GM21717 (cell line): ENCODE measurements at regions not wholly inside any gene's neighbourhood (a gene's known extent, or its start where the extent isn't known, plus 50 kb on each side); places are given as distances from the start of the nearest gene placed in this dataset.

Source experiments
- ATAC-seq: cut with Tn5 transposase; IDR thresholded peaks from one replicate; pipeline ENCODE4 v1.9.1; 2021; ENCODE audit warnings: mild to moderate bottlenecking, moderate library complexity; ENCODE audit not compliant: unreplicated experiment

DNA sequence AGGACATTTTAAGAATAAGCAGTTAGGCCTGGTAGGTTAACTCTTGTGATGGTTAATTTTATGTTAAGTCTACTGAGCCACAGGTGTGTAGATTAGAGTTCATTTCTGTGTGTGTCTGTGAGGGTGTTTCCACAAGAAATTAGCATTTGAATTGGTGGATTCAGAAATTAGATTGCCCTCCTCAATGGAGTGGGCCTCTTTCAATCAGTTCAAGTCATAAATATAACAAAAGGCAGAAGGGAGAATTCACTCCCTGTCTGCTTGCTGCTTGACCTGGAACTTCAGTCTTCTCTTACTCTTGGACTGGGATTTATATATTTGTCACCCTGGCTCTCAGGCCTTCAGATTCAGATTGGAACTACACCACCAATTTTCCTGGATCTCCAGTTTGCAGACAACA is 55.3 kb upstream of the POM121L12 start:
- ATAC-seq: no peak

DNA sequence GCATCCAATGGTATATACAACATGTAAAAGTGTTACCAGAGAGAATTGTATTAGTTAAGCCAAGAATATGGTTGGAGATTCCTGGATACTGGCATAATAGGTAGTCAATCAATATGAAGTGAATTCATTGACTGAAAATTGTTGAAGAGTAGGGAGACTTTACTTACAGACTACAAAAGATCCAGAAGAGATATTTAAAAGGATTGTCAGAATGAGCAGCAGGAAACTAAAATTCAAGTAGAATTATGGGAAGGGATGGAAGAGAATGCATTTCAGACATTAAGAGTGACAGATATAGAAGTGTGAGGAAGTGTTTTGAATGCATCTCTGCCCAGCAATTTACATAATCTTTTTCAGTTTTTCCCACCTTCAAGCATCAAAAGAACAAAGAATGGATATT is 62.3 kb upstream of the POM121L12 start:
- no peak for ATAC-seq

DNA sequence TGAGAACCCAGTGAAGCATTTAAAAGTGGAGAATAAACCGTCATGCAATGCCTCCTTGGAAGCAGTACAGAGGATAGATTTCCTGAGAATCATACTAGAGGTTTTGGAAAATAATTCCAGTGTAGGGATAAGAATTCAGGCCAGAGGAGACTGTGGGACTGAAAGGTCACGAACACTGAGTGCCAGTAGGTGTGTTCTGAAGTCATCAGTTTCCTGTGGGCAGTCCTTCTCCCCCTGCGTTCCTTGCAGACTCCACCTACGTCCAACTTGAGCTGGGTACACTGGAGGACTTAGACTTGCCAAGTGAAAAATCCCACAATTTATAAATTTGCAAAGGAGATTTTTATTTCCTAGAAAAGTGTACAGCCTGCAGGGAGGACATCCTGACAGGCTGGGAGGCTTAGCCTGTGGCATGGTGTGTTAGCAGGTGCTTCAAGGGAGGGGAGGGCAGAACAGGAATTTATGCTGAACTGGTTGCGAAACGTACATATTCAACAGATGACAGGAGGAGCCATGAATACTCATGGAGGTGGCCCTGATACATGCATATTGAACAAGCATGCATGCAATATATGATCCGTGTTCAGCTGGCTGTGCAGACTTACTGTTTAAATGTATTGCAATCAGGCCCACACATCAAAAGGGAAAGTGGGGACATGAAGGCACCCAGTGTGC is 72.9 kb upstream of the POM121L12 start:
- no peak for ATAC-seq

DNA sequence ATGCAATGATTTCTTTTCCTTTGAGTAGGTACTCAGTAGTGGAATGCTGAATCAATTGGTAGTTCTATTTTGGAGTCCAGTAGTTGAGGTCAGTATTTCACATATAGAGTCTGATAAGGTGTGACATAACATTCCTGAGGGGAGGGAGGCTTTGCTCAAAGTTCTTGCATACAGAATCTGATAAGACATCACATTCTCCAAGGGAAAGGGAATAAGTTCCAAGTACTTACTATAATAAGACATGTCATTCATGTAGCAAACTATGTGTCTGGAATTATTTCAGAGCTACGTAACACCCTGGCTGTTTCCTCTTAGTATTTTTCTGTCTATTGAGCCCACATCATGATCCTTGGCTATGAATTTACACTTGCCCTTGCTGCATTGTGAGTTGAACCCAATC is 74.3 kb upstream of the POM121L12 start:
- no peak for ATAC-seq

DNA sequence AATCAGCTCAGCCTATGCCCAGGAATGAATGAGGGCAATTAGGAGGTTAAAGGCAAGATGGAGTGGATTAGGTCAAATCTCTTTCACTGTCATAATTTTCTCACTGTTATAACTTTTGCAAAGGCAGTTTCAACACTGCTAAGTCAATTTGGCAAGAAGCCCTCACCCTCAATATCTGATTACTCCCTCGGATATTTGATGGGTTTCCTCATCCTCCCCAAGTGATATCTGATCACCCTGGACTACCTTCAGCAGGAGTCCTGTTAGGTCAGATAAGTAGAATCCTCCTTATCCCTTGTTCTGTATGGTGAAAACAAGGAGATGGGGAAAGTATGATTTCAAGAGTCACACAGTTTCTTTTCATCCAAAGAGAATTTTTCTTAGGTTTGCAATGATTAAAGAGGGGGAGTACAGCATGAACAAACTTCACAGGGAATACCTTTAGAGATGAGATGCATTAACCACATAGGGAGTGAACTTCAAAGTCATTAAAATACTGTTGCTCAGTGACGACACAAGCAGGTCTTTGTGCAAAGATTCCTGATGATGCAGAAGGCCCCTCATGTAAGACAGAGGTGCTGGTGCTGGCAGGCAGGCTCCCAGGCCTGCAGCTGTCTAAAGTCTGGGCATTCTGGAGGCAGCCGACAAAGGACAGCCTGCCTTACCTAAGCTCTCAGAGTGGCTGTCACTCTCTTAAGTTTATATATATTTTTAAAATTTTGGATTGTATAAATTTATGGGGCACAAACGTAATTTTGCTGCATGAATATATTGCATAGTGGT is 75.4 kb upstream of the POM121L12 start:
- no peak for ATAC-seq

- ATAC-seq: no peak
Observed at GRCh38 chr7:52959336-52959735, 76.1 kb upstream of the POM121L12 start.

DNA sequence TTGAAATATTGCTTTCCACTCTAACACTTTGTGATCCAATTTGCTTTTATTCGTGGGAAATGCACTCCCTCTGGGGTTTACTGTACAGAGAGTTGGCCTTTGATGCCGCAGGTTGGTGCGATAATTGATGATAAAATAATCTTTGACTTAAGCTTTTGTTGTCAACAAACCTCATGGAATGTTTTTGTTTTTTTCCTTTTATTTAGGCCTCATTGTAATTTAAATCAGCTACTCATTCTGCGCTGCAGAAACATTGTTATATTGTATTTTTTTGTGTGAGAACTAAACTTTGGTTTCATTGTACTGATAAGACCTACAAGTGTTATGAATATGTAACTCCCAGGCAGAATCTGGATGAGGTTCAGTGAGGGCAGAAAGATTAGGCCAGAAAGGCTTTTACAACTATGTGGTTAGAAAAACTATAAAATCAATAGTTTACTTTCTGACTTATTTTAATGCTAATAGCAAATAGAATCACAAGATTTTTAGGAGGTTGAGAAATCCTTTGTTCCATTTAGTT is 76.8 kb upstream of the POM121L12 start:
- ATAC-seq: no peak

GRCh38 chr7:52956379-52956915 is 79.0 kb upstream of the POM121L12 start:
- no peak for ATAC-seq

GRCh38 chr7:52955522-52955921 is 79.9 kb upstream of the POM121L12 start:
- ATAC-seq: no peak

GRCh38 chr7:52944921-52945320 is 90.5 kb upstream of the POM121L12 start:
- ATAC-seq: no peak

- no peak for ATAC-seq
Observed at GRCh38 chr7:52940481-52940880, 95.0 kb upstream of the POM121L12 start.

DNA sequence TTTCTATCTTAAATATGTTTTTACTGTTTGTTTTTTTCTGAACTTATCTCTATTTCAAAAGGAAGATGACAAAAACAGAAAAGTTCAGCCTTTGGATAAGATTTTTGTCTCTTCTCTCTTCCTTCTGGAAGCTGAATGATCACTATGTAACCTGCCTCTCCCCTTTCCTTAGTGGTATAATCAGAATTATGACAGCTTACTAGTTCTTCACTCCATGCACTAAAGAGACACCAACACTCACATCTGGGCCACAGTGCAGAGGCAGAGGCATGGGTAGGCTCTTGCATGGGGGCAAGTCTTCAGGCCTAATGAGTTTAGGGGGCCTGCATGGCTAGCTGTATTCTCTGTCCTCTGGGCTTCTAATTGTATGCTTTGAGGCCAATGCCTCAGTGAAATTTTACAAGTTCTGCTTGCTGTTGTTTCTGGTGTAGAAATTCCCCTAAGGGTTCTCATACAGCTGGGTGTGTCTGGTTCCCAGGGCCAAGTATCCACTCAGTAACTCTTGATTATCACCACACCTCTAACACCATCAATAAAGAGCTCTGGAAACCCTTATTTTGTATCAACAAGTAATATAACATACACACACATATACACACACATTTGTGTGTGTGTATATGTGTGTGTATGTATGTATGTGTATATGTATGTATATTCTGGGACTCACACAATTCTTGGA is 96.8 kb upstream of the POM121L12 start:
- ATAC-seq: no peak

DNA sequence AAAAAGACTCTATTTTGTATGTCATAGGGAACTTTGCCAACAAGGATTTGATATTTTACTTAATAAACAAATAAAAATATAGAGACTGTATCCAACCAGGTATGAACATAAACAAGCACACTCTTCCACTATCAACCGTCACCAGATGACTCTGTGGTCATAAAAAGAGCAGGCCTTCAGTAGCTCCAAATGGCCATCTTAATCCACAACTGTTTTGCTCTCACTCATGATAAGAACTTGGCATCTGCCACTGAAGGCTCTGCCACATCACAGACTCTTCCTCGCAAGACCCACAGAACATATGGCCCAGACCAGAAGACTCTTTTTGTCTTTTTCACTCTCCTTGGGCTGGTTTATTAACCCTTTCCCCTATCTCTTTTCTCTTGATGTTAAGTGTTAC is 98.7 kb upstream of the POM121L12 start:
- ATAC-seq: no peak

GRCh38 chr7:52928591-52928990 is 106.8 kb upstream of the POM121L12 start:
- no peak for ATAC-seq

DNA sequence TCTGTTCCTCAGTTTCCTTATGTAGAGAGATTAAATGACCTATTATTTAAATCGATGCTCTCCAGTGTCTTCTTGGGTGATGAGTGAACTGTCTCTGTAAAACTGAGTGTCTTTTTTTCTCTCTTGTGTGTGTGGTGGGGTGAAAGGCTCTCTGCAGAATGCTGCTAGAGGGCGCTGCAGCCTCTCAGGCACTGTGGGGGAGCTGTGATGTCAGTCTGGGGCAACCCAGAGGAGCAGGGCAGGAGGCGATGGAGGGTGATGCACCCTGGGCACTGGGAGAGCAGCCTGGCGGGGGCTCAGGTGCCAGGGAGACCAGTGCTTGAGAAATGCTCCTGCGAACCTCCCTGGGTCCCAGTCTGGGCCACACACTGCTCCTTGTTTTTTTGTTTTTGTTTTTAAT is 110.1 kb upstream of the POM121L12 start:
- no peak for ATAC-seq

DNA sequence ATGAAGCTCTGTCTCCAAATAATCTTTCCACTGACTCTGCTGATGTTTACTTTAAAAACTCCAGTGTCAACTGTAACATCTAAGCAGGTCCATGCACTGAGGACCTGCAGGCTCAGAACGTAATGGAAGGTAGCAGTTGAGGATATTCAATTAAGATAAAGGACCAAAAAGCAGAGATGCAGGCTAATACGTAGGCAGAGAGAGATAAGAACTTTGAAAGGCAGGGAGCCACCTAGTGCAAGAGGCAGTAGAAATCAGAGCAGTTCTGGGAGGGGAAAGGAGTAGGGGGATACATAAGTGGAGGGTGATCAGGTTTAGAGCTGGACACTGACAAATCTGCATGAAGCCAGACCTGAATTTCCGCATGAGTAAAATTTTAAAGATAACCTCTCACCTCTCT is 114.5 kb upstream of the POM121L12 start:
- ATAC-seq: no peak

- ATAC-seq: no peak
Observed at GRCh38 chr7:52917982-52918578, 117.4 kb upstream of the POM121L12 start.

- no peak for ATAC-seq
Observed at GRCh38 chr7:52911795-52912194, 123.6 kb upstream of the POM121L12 start.

DNA sequence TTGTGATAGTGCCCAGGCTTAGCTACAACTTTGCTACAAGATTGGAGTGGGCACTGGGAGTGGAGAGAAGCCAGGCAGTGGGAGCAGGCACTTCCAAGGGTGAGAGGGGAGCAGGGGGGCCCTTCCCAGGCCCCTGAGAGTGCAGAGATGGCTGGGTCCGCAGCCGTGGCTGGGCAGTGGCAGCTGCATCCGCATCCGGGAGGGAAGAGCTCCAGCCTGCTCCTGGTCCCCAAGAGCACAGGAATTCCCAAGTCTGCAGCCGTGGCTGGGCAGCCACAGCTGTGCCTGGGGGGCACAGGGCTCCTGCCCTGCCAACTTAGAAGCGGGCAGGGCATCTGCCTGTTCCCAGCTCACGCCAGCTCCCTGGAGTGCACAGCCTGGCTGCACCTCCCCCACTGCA is 124.1 kb upstream of the POM121L12 start:
- no peak for ATAC-seq

DNA sequence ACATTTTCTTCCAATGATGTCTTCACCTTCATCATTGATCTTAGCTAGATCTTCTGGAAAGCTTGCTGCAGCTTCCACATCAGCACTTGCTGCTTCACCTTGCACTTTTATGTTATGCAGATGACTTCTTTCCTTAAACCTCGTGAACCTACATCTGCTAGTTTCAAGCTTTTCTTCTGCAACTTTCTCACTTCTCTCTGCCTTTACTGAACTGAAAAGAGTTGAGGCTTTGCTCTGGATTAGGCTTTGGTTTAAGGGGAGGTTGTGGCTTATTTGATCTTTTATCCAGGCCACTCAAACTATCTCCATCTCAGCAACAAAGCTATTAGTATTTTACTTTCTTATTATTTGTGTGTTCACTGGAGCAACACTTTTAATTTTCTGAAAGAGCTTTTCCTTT is 125.5 kb upstream of the POM121L12 start:
- ATAC-seq: no peak

DNA sequence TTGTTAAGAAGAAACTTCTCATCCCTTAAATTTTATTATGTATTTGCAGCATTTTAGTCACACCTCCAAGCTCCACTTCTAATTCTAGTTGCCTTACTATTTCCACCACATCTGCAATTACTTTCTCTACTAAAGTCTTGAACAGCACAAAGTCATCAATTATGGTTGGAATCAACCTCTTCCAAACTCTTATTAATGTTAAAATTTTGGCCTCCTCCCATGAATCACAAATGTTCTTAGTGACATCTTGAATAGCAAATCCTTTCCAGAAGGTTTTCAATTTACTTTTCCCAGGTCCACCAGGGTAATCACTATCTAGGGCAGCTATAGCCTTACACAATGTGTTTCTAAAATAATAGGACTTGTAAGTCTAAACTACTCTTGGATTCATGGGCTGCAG is 126.3 kb upstream of the POM121L12 start:
- ATAC-seq: no peak
